Adrenal gland (tissue), 9 donors: ENCODE measurements at regions not wholly inside any gene's neighbourhood (a gene's known extent, or its start where the extent isn't known, plus 50 kb on each side); places are given as distances from the start of the nearest gene placed in this dataset.

Experiments used
- DNase-seq, 7 donors: peaks; one replicate each; pipeline ENCODE4 v3.0.0-alpha.2; 2019 to 2020
- H3K27ac ChIP-seq, 5 donors: fragments of 200-600 bp; sonication (generic) in 4 of 5; 1 replicate in 3 of 5; 2 replicates in 2 of 5; pipeline versions ENCODE4 v1.5.1 to v1.8.0; 2016 to 2020; ENCODE audit warnings: mild to moderate bottlenecking in 1 of 5
- H3K27me3 ChIP-seq: fragments of 200-600 bp; 2 replicates; pipeline ENCODE4 v1.8.0; 2021
- H3K36me3 ChIP-seq, 2 donors: fragments of 200-600 bp; replicated peaks in 1 of 2; 1 replicate in 1 of 2; 2 replicates in 1 of 2; pipeline versions ENCODE4 v1.5.1 to v1.8.0; 2018 to 2022
- H3K4me1 ChIP-seq, 2 donors: fragments of 200-600 bp; replicated peaks in 1 of 2; 1 replicate in 1 of 2; 2 replicates in 1 of 2; pipeline versions ENCODE4 v1.5.1 to v1.8.0; 2018 to 2021
- H3K4me3 ChIP-seq, 4 donors: fragments of 200-600 bp; sonication (generic) in 3 of 4; one replicate each; pipeline ENCODE4 v1.5.1; 2016 to 2018
- H3K9me3 ChIP-seq, 3 donors: fragments of 200-600 bp; sonication (generic) in 1 of 3; replicated peaks in 1 of 3; 1 replicate in 2 of 3; 2 replicates in 1 of 3; pipeline versions ENCODE4 v1.5.1 to v1.8.0; 2016 to 2021
- CTCF ChIP-seq, 6 experiments: fragments of 450-650 bp in 4 of 6; fragments of 200-600 bp in 2 of 6; sonication (generic) in 1 of 6; IDR thresholded peaks; 1 replicate in 5 of 6; 2 replicates in 1 of 6; pipeline versions ENCODE4 v1.5.1 to v1.8.0; 2016 to 2021; ENCODE audit warnings: antibody characterized with exemption in 6 of 6, mild to moderate bottlenecking in 2 of 6, moderate library complexity in 1 of 6
- POLR2A ChIP-seq, 2 donors: fragments of 450-650 bp; IDR thresholded peaks; one replicate each; pipeline ENCODE4 v1.6.1; 2017; ENCODE audit warnings: antibody characterized with exemption in 2 of 2, mild to moderate bottlenecking in 2 of 2, moderate library complexity in 1 of 2
- WGBS, 4 donors: extraction: QIAGEN DNeasy Blood & Tissue Kit in 2 of 4; methylation state at CpG; one replicate each; pipeline versions ENCODE4 v1.1.5 to v1.1.7; 2013 to 2017; 5-methylcytosine and 5-hydroxymethylcytosine counted together
- intact Hi-C, 2 donors: fragments of 100-400 bp; cut with DNase I; formaldehyde crosslinking; loops; one replicate each; pipeline versions ENCODE4 v1.14.1 to v1.15.0; 2022 to 2023
- donor health status: healthy with polysubstance abuse.
- donor health status: Bipolar disorder and iron deficiency.
- donor health status: DM: yes; HTN: yes; CAD: no.
- donor health status: DM: no; HTN: no; CAD: no.
- donor health status: DM: no; HTN: no; CAD: no.

- H3K4me3 ChIP-seq, result no peak overlapping the region
- intact Hi-C loops, result no loop called here
- DNase-seq, result no peak
- TF ChIP-seq CTCF (IDR thresholded peaks at IDR 0.05), result no peak
- no peaks in the 10 kb centered on the region for H3K4me1 ChIP-seq
- H3K9me3 ChIP-seq, result no peaks in the 10 kb centered on the region
- no peaks in the 10 kb centered on the region for H3K27me3 ChIP-seq
- no peaks in the 10 kb centered on the region for H3K36me3 ChIP-seq
- no peak overlapping the region for H3K27ac ChIP-seq
Observed at GRCh38 chr12:76223869-76224268, 124.3 kb downstream of the BBS10 start.

DNA sequence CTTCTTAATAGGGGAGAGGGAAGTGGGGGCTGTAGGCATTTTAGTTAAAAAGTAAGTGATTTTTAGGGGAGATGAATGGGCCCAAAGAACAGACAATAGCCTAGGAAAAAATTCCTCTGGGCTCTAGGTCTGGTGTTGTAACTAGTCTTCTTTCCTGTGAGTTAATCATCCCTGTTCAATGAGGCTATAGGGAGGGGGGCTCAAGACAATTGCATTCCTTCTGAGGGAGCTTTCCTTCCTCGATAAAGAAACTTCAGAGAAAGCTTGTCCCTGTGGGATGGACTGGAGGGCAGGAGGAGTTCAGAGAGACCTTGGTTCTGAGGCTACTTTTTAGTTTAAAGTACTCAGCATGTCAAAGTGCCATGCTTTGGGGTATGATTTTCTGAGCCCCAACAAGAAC lies 127.2 kb downstream of the BBS10 start:
- H3K36me3 ChIP-seq, result no peaks in the 10 kb centered on the region
- H3K4me3 ChIP-seq, result no peak overlapping the region
- H3K9me3 ChIP-seq, result no peaks in the 10 kb centered on the region
- WGBS, 4 donors, result 40 to 56% (median 46%) methylated on average over 1 of the region's 1 CpG
- no peak for TF ChIP-seq POLR2A (IDR thresholded peaks at IDR 0.05)
- TF ChIP-seq CTCF (IDR thresholded peaks at IDR 0.05), result no peak
- DNase-seq, result no peak
- H3K4me1 ChIP-seq, result no peaks in the 10 kb centered on the region
- H3K27me3 ChIP-seq, result no peaks in the 10 kb centered on the region
- no peak overlapping the region for H3K27ac ChIP-seq
- intact Hi-C loops, result no loop called here

GRCh38 chr12:76219806-76220205 lies 128.4 kb downstream of the BBS10 start:
- Histone ChIP-seq H3K36me3 (no peaks in the 10 kb centered on the region), H3K4me1 (no peaks in the 10 kb centered on the region), H3K27me3 (no peaks in the 10 kb centered on the region), H3K4me3 (no peak overlapping the region), H3K27ac (no peak overlapping the region), H3K9me3 (no peaks in the 10 kb centered on the region)
- TF ChIP-seq POLR2A (IDR thresholded peaks at IDR 0.05) (no peak), CTCF (IDR thresholded peaks at IDR 0.05) (no peak)
- DNase-seq, result no peak
- WGBS, 4 donors, result 79 to 87% (median 84%) methylated on average over 1 of the region's 1 CpG
- intact Hi-C loops, result no loop called here

DNA sequence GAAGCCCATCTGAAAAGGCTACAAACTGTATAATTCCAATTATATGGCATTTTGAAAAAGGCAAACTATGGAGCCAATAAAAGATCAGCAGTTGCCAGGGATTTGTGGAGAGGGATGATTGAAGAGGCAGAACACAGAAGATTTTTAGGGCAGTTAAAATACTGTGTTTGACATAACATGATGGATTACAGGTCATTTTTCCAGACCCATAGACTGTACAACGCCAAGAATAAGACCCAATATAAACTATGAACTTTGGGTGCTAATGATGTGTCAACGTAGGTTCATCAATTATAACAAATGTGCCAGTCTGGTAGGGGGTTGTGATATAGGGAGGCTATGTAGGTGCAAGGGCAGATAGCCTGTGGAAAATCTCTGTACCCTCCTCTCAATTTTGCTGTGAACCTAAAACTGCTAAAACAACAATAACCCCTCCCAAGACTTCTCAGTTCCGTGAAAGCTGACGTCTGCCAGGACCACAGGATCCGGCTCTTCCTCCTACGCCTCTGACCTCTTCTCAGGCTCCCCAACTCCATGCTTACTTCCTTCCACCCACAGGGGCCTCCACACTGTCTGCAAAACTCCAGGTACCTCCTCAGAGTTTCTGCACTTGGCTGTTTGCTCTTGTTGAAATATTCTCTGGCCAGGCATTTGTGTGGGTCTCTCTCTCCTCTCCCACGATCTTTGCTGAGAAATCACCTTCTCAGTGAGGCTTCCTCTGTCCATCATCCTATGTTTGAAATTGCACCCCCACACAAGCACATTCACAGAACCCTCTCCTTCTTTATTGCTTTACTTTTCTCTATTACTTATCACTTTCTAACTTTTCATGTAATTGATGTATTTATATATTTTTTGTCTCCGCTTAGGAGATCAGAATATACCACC lies 131.4 kb downstream of the BBS10 start:
- intact Hi-C loops, result no loop called here
- DNase-seq, result no peak
- TF ChIP-seq POLR2A (IDR thresholded peaks at IDR 0.05) (no peak), CTCF (IDR thresholded peaks at IDR 0.05) (no peak)

More for the DNA sequence above, 131.4 kb downstream of the BBS10 start:
- Histone ChIP-seq H3K4me3 (no peak overlapping the region), H3K27ac (no peak overlapping the region), H3K36me3 (no peaks in the 10 kb centered on the region), H3K9me3 (no peaks in the 10 kb centered on the region), H3K4me1 (no peaks in the 10 kb centered on the region), H3K27me3 (no peaks in the 10 kb centered on the region)
- whole genome bisulfite sequencing, 4 donors, result 60 to 73% (median 70%) methylated on average over 8 of the region's 8 CpGs
